H9 (cell line): ENCODE measurements at regions not wholly inside any gene's neighbourhood (a gene's known extent, or its start where the extent isn't known, plus 50 kb on each side); places are given as distances from the start of the nearest gene placed in this dataset.

Experiments used
- DNase-seq: peaks from one replicate; pipeline ENCODE4 v3.0.0-alpha.2; 2017
- H2AFZ ChIP-seq: one replicate; pipeline ENCODE4 v1.6.1; 2013; ENCODE audit warnings: mild to moderate bottlenecking, low read length, control low read depth, moderate library complexity
- H2AK5ac ChIP-seq: 2 replicates; pipeline ENCODE4 v1.6.1; 2013; ENCODE audit warnings: low read length, control low read depth, mixed read lengths; ENCODE audit not compliant: insufficient read length
- H2BK120ac ChIP-seq: one replicate; pipeline ENCODE4 v1.6.1; 2013; ENCODE audit warnings: low read depth, mild to moderate bottlenecking, low read length, control low read depth, inconsistent platforms; ENCODE audit not compliant: poor library complexity, severe bottlenecking
- H2BK12ac ChIP-seq: 2 replicates; pipeline ENCODE4 v1.6.1; 2013; ENCODE audit warnings: low read length, control low read depth, mixed read lengths, low read depth; ENCODE audit not compliant: insufficient read length
- H2BK15ac ChIP-seq: 2 replicates; pipeline ENCODE4 v1.6.1; 2013; ENCODE audit warnings: low read depth, low read length, control low read depth
- H2BK20ac ChIP-seq: one replicate; pipeline ENCODE4 v1.6.1; 2013; ENCODE audit warnings: low read depth, mild to moderate bottlenecking, low read length, control low read depth, inconsistent platforms; ENCODE audit not compliant: poor library complexity, severe bottlenecking
- H2BK5ac ChIP-seq: 2 replicates; pipeline ENCODE4 v1.6.1; 2013; ENCODE audit warnings: low read length, control low read depth, mixed read lengths; ENCODE audit not compliant: insufficient read length
- H3K14ac ChIP-seq: 2 replicates; pipeline ENCODE4 v1.6.1; 2013; ENCODE audit warnings: low read length, control low read depth; ENCODE audit not compliant: insufficient read depth
- H3K18ac ChIP-seq: 2 replicates; pipeline ENCODE4 v1.6.1; 2013; ENCODE audit warnings: low read depth, mild to moderate bottlenecking, mixed read lengths, low read length, control low read depth; ENCODE audit not compliant: insufficient read length
- H3K23ac ChIP-seq: 2 replicates; pipeline ENCODE4 v1.6.1; 2013; ENCODE audit warnings: low read length, control low read depth, mixed read lengths, low read depth; ENCODE audit not compliant: insufficient read length
- H3K23me2 ChIP-seq: 2 replicates; pipeline ENCODE4 v1.6.1; 2013; ENCODE audit warnings: low read depth, mild to moderate bottlenecking, mixed read lengths, low read length, control low read depth; ENCODE audit not compliant: insufficient read length, poor library complexity, severe bottlenecking
- H3K27ac ChIP-seq: 2 replicates; pipeline ENCODE4 v1.5.1; 2013; ENCODE audit warnings: low read length, control low read depth, mixed read lengths, low read depth; ENCODE audit not compliant: insufficient read length
- H3K27me3 ChIP-seq: 2 replicates; pipeline ENCODE4 v1.6.1; 2013; ENCODE audit warnings: low read length, control low read depth, inconsistent platforms; ENCODE audit not compliant: insufficient read depth
- H3K4ac ChIP-seq: 2 replicates; pipeline ENCODE4 v1.6.1; 2013; ENCODE audit warnings: low read depth, mild to moderate bottlenecking, control low read depth, inconsistent platforms, low read length, moderate library complexity
- H3K4me1 ChIP-seq: 2 replicates; pipeline ENCODE4 v1.6.1; 2013; ENCODE audit warnings: low read length, control low read depth, inconsistent platforms; ENCODE audit not compliant: insufficient read depth
- H3K4me2 ChIP-seq: 2 replicates; pipeline ENCODE4 v1.6.1; 2013; ENCODE audit warnings: low read length, control low read depth, mixed read lengths; ENCODE audit not compliant: insufficient read length, insufficient read depth
- H3K56ac ChIP-seq: 2 replicates; pipeline ENCODE4 v1.6.1; 2013; ENCODE audit warnings: low read depth, mild to moderate bottlenecking, mixed read lengths, low read length, control low read depth; ENCODE audit not compliant: insufficient read length
- H3K79me1 ChIP-seq: 2 replicates; pipeline ENCODE4 v1.6.1; 2013; ENCODE audit warnings: low read depth, mild to moderate bottlenecking, moderate library complexity, low read length, control low read depth, inconsistent platforms; ENCODE audit not compliant: insufficient read depth, poor library complexity, severe bottlenecking
- H3K79me2 ChIP-seq: 2 replicates; pipeline ENCODE4 v1.6.1; 2013; ENCODE audit warnings: low read length, control low read depth, inconsistent platforms; ENCODE audit not compliant: insufficient read depth
- H3K9ac ChIP-seq: 2 replicates; pipeline ENCODE4 v1.6.1; 2013; ENCODE audit warnings: low read length, control low read depth, mixed read lengths; ENCODE audit not compliant: insufficient read length; ENCODE audit errors: extremely low read depth
- H3K9me3 ChIP-seq: one replicate; pipeline ENCODE4 v1.6.1; 2013; ENCODE audit warnings: low read depth, low read length, inconsistent platforms; ENCODE audit not compliant: control insufficient read depth
- H3T11ph ChIP-seq: one replicate; pipeline ENCODE4 v1.6.1; 2013; ENCODE audit warnings: mild to moderate bottlenecking, low read length, control low read depth, inconsistent platforms
- H4K20me1 ChIP-seq: one replicate; pipeline ENCODE4 v1.6.1; 2013; ENCODE audit not compliant: control insufficient read depth, insufficient read length, insufficient read depth
- H4K5ac ChIP-seq: 2 replicates; pipeline ENCODE4 v1.6.1; 2013; ENCODE audit warnings: low read depth, mild to moderate bottlenecking, mixed read lengths, low read length, control low read depth; ENCODE audit not compliant: insufficient read length
- H4K8ac ChIP-seq: replicated peaks from 2 replicates; pipeline ENCODE4 v1.6.1; 2013; ENCODE audit warnings: low read length, control low read depth, mixed read lengths, low read depth; ENCODE audit not compliant: insufficient read length
- H4K91ac ChIP-seq: 2 replicates; pipeline ENCODE4 v1.6.1; 2013; ENCODE audit warnings: low read depth, mild to moderate bottlenecking, moderate library complexity, mixed read lengths, low read length, control low read depth; ENCODE audit not compliant: insufficient read length
- H3K27ac Mint-ChIP-seq, 3 experiments: 2 replicates in 2 of 3; 3 replicates in 1 of 3; pipeline ENCODE4 v1.8.0; 2020 to 2021; ENCODE audit warnings: mixed read lengths in 3 of 3, mild to moderate bottlenecking in 1 of 3, moderate library complexity in 1 of 3
- H3K27me3 Mint-ChIP-seq: 2 replicates; pipeline ENCODE4 v1.8.0; 2021; ENCODE audit warnings: low read depth, mild to moderate bottlenecking, moderate library complexity, mixed read lengths
- H3K36me3 Mint-ChIP-seq, 3 experiments: 2 replicates in 2 of 3; 3 replicates in 1 of 3; pipeline ENCODE4 v1.8.0; 2020 to 2021; ENCODE audit warnings: low read depth in 3 of 3, mixed read lengths in 3 of 3; ENCODE audit not compliant: insufficient read depth in 1 of 3
- H3K4me1 Mint-ChIP-seq, 2 experiments: 2 replicates each; pipeline ENCODE4 v1.8.0; 2020; ENCODE audit warnings: mixed read lengths in 2 of 2
- H3K4me3 Mint-ChIP-seq, 2 experiments: 2 replicates in 1 of 2; 3 replicates in 1 of 2; pipeline ENCODE4 v1.8.0; 2020 to 2021; ENCODE audit warnings: mild to moderate bottlenecking in 2 of 2, mixed read lengths in 2 of 2, moderate library complexity in 1 of 2
- H3K9me3 Mint-ChIP-seq, 2 experiments: 2 replicates in 1 of 2; 3 replicates in 1 of 2; pipeline ENCODE4 v1.8.0; 2020; ENCODE audit warnings: mild to moderate bottlenecking in 2 of 2, mixed read lengths in 2 of 2, moderate library complexity in 1 of 2
- CTCF ChIP-seq: fragments of 200-600 bp; sonication (generic); conservative IDR thresholded peaks from 3 replicates; pipeline ENCODE4 v1.8.0; 2021; ENCODE audit warnings: antibody characterized with exemption, mild to moderate bottlenecking
- WGBS: extraction: QIAGEN DNeasy Blood & Tissue Kit; methylation state at CpG from one replicate; pipeline ENCODE4 v1.1.7; 2013; ENCODE audit warnings: missing lambda C conversion rate, low lambda C conversion rate, mixed read lengths; ENCODE audit not compliant: insufficient read length; ENCODE audit errors: extremely low coverage; 5-methylcytosine and 5-hydroxymethylcytosine counted together

GRCh38 chr6:105488516-105489215 lies 85.8 kb upstream of the PREP start:
- Histone ChIP-seq H3K4me1 (peaks cover 8% of the 10 kb centered on the region; the same call in 1 of the 2 replicates), H2BK12ac (no peak overlapping the region), H2BK120ac (no peak overlapping the region), H3K9ac (no peak overlapping the region), H3K18ac (no peak overlapping the region), H3K79me2 (no peaks in the 10 kb centered on the region), H4K20me1 (no peaks in the 10 kb centered on the region), H4K5ac (no peak overlapping the region), H3K4me2 (peak overlapping the region; percentile 38), H3K9me3 (no peaks in the 10 kb centered on the region), H3K23ac (no peak overlapping the region), H2BK5ac (no peak overlapping the region), H3K14ac (no peak overlapping the region), H3K4ac (no peak overlapping the region), H3K56ac (no peak overlapping the region), H4K91ac (no peak overlapping the region), H3K27me3 (no peaks in the 10 kb centered on the region), H4K8ac (no peak overlapping the region), H3K79me1 (no peaks in the 10 kb centered on the region), H2AFZ (no peak overlapping the region), H2BK15ac (no peak overlapping the region), H3K23me2 (no peaks in the 10 kb centered on the region), H3K27ac (no peak overlapping the region), H3T11ph (no peak overlapping the region), H2BK20ac (no peak overlapping the region), H2AK5ac (no peak overlapping the region)
- peak overlapping the region in 1 of 3 experiments; percentile 31; a peak in 2 of 7 replicates for H3K27ac Mint-ChIP-seq
- H3K27me3 Mint-ChIP-seq: no peaks in the 10 kb centered on the region
- peaks cover 39 to 40% of the 10 kb centered on the region in 2 experiments for H3K4me1 Mint-ChIP-seq
- H3K36me3 Mint-ChIP-seq: no peaks in the 10 kb centered on the region
- no peak for TF ChIP-seq CTCF
- DNase-seq: no peak
- H3K4me3 Mint-ChIP-seq: peak overlapping the region; percentile 5 to 6; a peak in 2 of 5 replicates
- no peaks in the 10 kb centered on the region for H3K9me3 Mint-ChIP-seq
- WGBS: no CpG with 5 or more reads among the region's 8 CpGs
